ENCODE measurements at regions not wholly inside any gene's neighbourhood (a gene's known extent, or its start where the extent isn't known, plus 50 kb on each side); places are given as distances from the start of the nearest gene placed in this dataset.
"Not testable (repeated sequence)": the region's sequence is repeated elsewhere in the genome, so short reads cannot be mapped to it uniquely, and the experiment has no call there.

- H3K27me3 ChIP-seq, result no peaks in the 10 kb centered on the region
- in situ Hi-C loops (cut with MboI; ENCODE audit: low pct_ligation_motif_present in 1 of 4, low pct_unique_long_range_greater_than_20kb in 1 of 4, low sequenced_read_pairs in 3 of 4) (no loop called here), intact Hi-C loops (cut with DNase I; ENCODE audit: low total_unique reads) (no loop called here)
- H3K9me3 ChIP-seq, result no peaks in the 10 kb centered on the region
- no peak for TF ChIP-seq POLR2AphosphoS5 (IDR thresholded peaks at IDR 0.05)
- TF ChIP-seq CTCF (IDR thresholded peaks at IDR 0.05), result no peak
- TF ChIP-seq EP300 (IDR thresholded peaks at IDR 0.05; ENCODE audit: low read depth), result no peak
- TF ChIP-seq POLR2A (IDR thresholded peaks at IDR 0.05), result no peak
- H3K4me3 ChIP-seq, result no peak overlapping the region
- no peak for DNase-seq
- peak overlapping the region in 2 of 4 donors; percentile 23 to 78 for H3K27ac ChIP-seq
- peaks cover 5 to 23% (median 11%) of the 10 kb centered on the region in 4 donors for H3K4me1 ChIP-seq
- no peaks in the 10 kb centered on the region for H3K36me3 ChIP-seq
These were observed 191.1 kb upstream of the PIK3R1 start for GRCh38 chr5:68024426-68024825.

- peaks cover 0 to 5% (median under 1%) of the 10 kb centered on the region in 4 donors for H3K4me1 ChIP-seq
- intact Hi-C loops (cut with DNase I; ENCODE audit: low total_unique reads) (no loop called here), in situ Hi-C loops (cut with MboI; ENCODE audit: low pct_ligation_motif_present in 1 of 4, low pct_unique_long_range_greater_than_20kb in 1 of 4, low sequenced_read_pairs in 3 of 4) (no loop called here)
- no peak overlapping the region for H3K27ac ChIP-seq
- H3K4me3 ChIP-seq, result no peak overlapping the region
- no peaks in the 10 kb centered on the region for H3K36me3 ChIP-seq
- no peak for TF ChIP-seq EP300 (IDR thresholded peaks at IDR 0.05; ENCODE audit: low read depth)
- TF ChIP-seq POLR2AphosphoS5 (IDR thresholded peaks at IDR 0.05), result no peak
- no peak for TF ChIP-seq POLR2A (IDR thresholded peaks at IDR 0.05)
- no peak for TF ChIP-seq CTCF (IDR thresholded peaks at IDR 0.05)
- WGBS, 2 donors (ENCODE audit: low coverage in 1 of 2), result 82 to 83% methylated on average over 3 to 4 of the region's 4 CpGs
- no peak for DNase-seq
- H3K27me3 ChIP-seq, result no peaks in the 10 kb centered on the region
- H3K9me3 ChIP-seq, result no peaks in the 10 kb centered on the region
These were observed 193.6 kb upstream of the PIK3R1 start for GRCh38 chr5:68021916-68022315.

- Histone ChIP-seq H3K4me3 (no peak overlapping the region), H3K27ac (no peak overlapping the region), H3K27me3 (no peaks in the 10 kb centered on the region), H3K36me3 (no peaks in the 10 kb centered on the region), H3K9me3 (no peaks in the 10 kb centered on the region), H3K4me1 (no peaks in the 10 kb centered on the region)
- no peak for DNase-seq
- intact Hi-C loops (cut with DNase I; ENCODE audit: low total_unique reads), result no loop called here
- no peak for TF ChIP-seq CTCF (IDR thresholded peaks at IDR 0.05)
- no peak for TF ChIP-seq POLR2A (IDR thresholded peaks at IDR 0.05)
- TF ChIP-seq POLR2AphosphoS5 (IDR thresholded peaks at IDR 0.05), result no peak
- in situ Hi-C loops (cut with MboI; ENCODE audit: low pct_ligation_motif_present in 1 of 4, low pct_unique_long_range_greater_than_20kb in 1 of 4, low sequenced_read_pairs in 3 of 4), result no loop called here
- WGBS, 2 donors (ENCODE audit: low coverage in 1 of 2), result 82 to 94% methylated on average over 2 of the region's 2 CpGs
These were observed 194.3 kb upstream of the PIK3R1 start for GRCh38 chr5:68021227-68021626.

- H3K27me3 ChIP-seq; H3K9me3 ChIP-seq; in situ Hi-C loops (cut with MboI; ENCODE audit: low pct_ligation_motif_present in 1 of 4, low pct_unique_long_range_greater_than_20kb in 1 of 4, low sequenced_read_pairs in 3 of 4); H3K27ac ChIP-seq; intact Hi-C loops (cut with DNase I; ENCODE audit: low total_unique reads); H3K4me1 ChIP-seq; H3K36me3 ChIP-seq; DNase-seq; H3K4me3 ChIP-seq: not testable (repeated sequence)
- WGBS, 2 donors (ENCODE audit: low coverage in 1 of 2), result 95% methylated on average over 41 of the region's 41 CpGs; no CpG with 5 or more reads in 1 of the 2 donors
These were observed 195.0 kb upstream of the PIK3R1 start for GRCh38 chr5:68020461-68020969.
